Fibroblast of mammary gland (primary cell): ENCODE measurements at regions not wholly inside any gene's neighbourhood (a gene's known extent, or its start where the extent isn't known, plus 50 kb on each side); places are given as distances from the start of the nearest gene placed in this dataset.

Source experiments
- DNase-seq: peaks from one replicate; pipeline ENCODE4 v3.0.0-alpha.2; 2010; ENCODE audit warnings: low read depth
- H3K4me3 ChIP-seq: 2 replicates; pipeline ENCODE4 v1.5.1; 2011; ENCODE audit warnings: low read depth, mild to moderate bottlenecking, low read length, moderate library complexity; ENCODE audit not compliant: control insufficient read depth
- CTCF ChIP-seq: conservative IDR thresholded peaks from 2 replicates; pipeline ENCODE4 v1.5.1; 2011; ENCODE audit warnings: low read depth, low read length, inconsistent platforms; ENCODE audit not compliant: control insufficient read depth, insufficient read depth

- no peak overlapping the region for H3K4me3 ChIP-seq
- no peak for DNase-seq
These were observed 129.4 kb upstream of the NAA20 start for GRCh38 chr20:19887556-19888268.

GRCh38 chr20:19888269-19888671 lies 128.9 kb upstream of the NAA20 start:
- DNase-seq = no peak
- no peak for TF ChIP-seq CTCF
- H3K4me3 ChIP-seq = no peak overlapping the region

More at GRCh38 chr20:19887556-19888268, 129.4 kb upstream of the NAA20 start:
- TF ChIP-seq CTCF = no peak

GRCh38 chr20:19889011-19889953 lies 127.9 kb upstream of the NAA20 start:
- peak; percentile 81 for DNase-seq
- H3K4me3 ChIP-seq = peak overlapping the region; percentile 36
- TF ChIP-seq CTCF = no peak

GRCh38 chr20:19890445-19891051 lies 126.6 kb upstream of the NAA20 start:
- H3K4me3 ChIP-seq = no peak overlapping the region
- TF ChIP-seq CTCF = no peak
- DNase-seq = no peak

GRCh38 chr20:19893356-19893755 lies 123.8 kb upstream of the NAA20 start:
- peak; percentile 66 for DNase-seq
- TF ChIP-seq CTCF = no peak

GRCh38 chr20:19895761-19896160 lies 121.4 kb upstream of the NAA20 start:
- no peak for DNase-seq
- TF ChIP-seq CTCF = no peak

More at GRCh38 chr20:19893356-19893755, 123.8 kb upstream of the NAA20 start:
- H3K4me3 ChIP-seq = no peak overlapping the region

More at GRCh38 chr20:19895761-19896160, 121.4 kb upstream of the NAA20 start:
- H3K4me3 ChIP-seq = no peak overlapping the region
